COR-L47 (cell line): ENCODE measurements at regions not wholly inside any gene's neighbourhood (a gene's known extent, or its start where the extent isn't known, plus 50 kb on each side); places are given as distances from the start of the nearest gene placed in this dataset.

ENCODE experiments used
- DNase-seq: peaks from one replicate; lab custom pipeline; 2025; lab: John Stamatoyannopoulos, UW

DNA sequence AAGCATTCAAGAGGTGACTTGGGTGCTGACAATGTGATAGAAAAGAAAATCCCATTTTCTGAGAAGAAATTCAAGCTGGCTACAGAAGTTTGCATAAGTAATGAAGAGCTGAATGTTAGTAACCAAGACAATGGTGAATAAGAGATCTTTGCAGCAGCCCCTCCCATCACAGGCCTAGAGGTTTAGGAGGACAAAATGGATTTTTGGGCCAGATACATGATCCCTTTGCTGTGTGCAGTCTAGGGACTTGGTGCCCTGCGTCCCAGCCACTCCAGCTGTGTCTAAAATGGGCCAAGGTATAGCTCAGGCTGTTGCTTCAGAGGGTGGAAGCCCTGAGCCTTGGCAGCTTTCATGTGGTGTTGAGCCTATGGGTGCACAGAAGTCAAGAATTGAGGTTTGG lies 107.0 kb upstream of the EPHA5 start:
- no peak for DNase-seq

DNA sequence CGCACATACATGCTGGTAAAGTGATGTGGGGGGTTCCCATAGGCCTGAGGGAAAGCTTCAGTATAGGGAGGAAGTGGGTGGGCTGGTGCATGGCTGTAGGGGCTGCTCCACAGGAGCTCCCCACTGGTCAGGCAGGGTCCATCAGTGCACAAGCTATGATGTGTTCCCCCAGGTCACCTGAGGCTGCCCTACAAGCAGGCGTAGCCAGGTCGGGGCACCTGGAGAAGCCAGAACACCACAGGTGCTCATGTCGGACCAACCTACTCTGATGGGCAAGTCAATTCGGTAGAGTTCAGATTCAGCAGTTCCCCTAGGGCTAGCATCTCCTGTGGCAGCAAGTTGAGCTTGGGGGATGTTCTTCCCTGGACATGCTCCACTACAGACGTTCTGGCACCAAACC lies 103.3 kb upstream of the EPHA5 start:
- no peak for DNase-seq

DNA sequence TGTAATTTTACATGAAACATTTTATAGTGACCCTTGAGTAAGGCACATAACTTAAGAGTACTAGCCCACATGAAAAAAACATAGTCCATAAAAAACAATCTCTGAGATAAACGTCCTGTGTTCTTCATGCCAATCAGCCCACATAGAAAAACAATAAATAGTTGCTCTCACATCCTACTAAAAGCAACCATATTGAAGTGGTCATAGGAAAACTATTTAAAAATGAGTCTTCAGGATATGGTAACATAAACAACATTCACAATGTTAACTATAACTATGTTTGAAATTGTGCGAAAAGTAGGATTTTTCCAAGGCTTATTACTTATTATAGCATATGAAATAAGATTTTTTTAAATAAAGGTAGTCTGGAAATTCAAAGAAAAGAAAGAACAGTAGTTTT lies 77.1 kb upstream of the EPHA5 start:
- no peak for DNase-seq

DNA sequence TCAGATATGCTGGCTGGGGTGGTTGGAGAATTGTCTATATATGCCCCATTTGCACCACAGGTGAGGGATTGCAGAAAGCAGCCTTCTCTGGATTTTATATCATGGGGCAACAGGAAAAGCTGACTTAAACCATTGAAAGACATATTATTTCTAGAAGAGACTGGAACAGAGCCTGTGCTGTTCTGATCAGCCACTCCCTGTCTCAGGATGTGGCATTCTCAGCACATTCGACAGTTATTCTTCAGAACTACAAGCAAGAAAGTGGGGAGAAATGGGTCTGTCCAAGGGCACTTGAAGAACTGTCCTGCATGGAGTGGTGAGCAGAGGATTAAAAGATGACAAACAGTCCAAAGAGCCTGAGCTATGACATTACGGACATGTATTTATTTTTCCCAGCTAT lies 67.8 kb upstream of the EPHA5 start:
- DNase-seq, result no peak

DNA sequence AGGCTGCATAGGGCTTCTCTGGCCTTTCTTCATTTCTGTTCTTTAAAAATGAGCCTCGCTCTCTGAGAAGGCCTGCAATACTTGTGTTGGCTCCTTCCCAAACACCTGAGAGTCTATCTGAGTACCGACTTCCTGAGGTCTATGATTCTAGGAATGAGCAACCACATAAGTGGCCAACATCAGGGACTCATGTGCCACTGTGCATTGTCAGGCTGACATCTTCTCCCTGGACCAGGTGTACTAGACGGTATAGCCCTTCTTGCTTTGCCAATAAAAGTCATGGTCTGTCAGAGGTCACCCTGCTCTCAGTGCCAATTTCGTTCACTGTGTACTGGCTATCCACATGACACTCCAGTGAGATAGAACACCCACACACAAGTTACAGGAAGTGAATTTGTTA lies 67.4 kb upstream of the EPHA5 start:
- DNase-seq, result no peak

DNA sequence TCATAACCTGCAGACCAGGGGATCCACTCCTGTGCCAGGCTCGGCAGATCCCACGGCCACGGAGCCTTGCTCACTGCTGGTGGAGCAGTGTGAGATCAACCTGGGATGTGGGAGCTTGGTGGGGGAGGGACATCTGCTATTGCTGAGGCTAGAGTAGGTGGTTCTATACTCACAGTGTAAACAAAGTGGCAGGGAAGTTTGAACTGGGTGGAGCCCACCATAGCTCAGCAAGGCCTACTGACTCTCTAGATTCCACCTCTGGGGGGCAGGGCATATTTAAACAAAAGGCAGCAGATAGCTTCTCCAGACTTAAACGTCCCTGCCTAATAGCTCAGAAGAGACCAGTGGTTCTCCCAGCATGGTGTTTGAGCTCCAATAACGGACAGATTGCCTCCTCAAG lies 54.7 kb upstream of the EPHA5 start:
- no peak for DNase-seq
